NT2/D1 (cell line): ENCODE measurements at regions not wholly inside any gene's neighbourhood (a gene's known extent, or its start where the extent isn't known, plus 50 kb on each side); places are given as distances from the start of the nearest gene placed in this dataset.

Source experiments
- SUZ12 ChIP-seq: IDR thresholded peaks from 2 replicates; pipeline ENCODE4 v1.6.1; 2011; ENCODE audit not compliant: insufficient read length, insufficient read depth; ENCODE audit errors: extremely low read depth
- YY1 ChIP-seq: IDR thresholded peaks from 2 replicates; pipeline ENCODE4 v1.6.1; 2011; ENCODE audit not compliant: insufficient read length, insufficient read depth
- ZNF274 ChIP-seq: IDR thresholded peaks from 2 replicates; pipeline ENCODE4 v1.6.1; 2011; ENCODE audit warnings: mild to moderate bottlenecking, low read depth, low read length

GRCh38 chr5:20601678-20602100, 613.7 kb upstream of the CDH18 start:
- TF ChIP-seq ZNF274 (no peak), YY1 (no peak), SUZ12 (no peak)
